ENCODE measurements at regions not wholly inside any gene's neighbourhood (a gene's known extent, or its start where the extent isn't known, plus 50 kb on each side); places are given as distances from the start of the nearest gene placed in this dataset.
"Not testable (repeated sequence)": the region's sequence is repeated elsewhere in the genome, so short reads cannot be mapped to it uniquely, and the experiment has no call there.

- Histone ChIP-seq H3K27ac (no peak overlapping the region), H3K4me3 (no peak overlapping the region), H3K4me1 (no peaks in the 10 kb centered on the region), H3K27me3 (no peaks in the 10 kb centered on the region), H3K9me3 (no peaks in the 10 kb centered on the region), H3K36me3 (no peaks in the 10 kb centered on the region)
- DNase-seq (ENCODE audit: low spot score), result no peak
- TF ChIP-seq, protein P1, sequence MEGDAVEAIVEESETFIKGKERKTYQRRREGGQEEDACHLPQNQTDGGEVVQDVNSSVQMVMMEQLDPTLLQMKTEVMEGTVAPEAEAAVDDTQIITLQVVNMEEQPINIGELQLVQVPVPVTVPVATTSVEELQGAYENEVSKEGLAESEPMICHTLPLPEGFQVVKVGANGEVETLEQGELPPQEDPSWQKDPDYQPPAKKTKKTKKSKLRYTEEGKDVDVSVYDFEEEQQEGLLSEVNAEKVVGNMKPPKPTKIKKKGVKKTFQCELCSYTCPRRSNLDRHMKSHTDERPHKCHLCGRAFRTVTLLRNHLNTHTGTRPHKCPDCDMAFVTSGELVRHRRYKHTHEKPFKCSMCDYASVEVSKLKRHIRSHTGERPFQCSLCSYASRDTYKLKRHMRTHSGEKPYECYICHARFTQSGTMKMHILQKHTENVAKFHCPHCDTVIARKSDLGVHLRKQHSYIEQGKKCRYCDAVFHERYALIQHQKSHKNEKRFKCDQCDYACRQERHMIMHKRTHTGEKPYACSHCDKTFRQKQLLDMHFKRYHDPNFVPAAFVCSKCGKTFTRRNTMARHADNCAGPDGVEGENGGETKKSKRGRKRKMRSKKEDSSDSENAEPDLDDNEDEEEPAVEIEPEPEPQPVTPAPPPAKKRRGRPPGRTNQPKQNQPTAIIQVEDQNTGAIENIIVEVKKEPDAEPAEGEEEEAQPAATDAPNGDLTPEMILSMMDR (IDR thresholded peaks at IDR 0.05), result no peak
Measured at GRCh38 chr3:22731901-22732300, 471.2 kb upstream of the UBE2E2 start.

DNA sequence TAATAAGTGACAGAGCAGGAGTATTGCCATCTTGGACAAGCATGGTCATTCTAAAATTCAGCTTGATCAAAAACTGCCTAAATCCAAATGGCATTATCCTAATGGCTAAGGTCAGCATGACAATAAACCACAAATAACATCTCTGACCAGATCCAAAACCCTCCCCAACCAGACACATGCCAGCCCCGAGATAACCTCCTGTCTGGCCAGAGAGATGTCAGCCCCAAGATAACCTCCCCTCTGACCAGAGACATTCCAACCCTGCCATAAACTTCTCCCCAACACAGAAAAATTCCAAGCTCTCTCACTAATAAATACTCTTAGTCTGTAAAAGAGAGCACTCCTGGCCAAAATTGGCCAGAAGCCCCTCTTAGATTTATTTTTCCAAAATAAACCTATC lies 470.5 kb upstream of the UBE2E2 start:
- Histone ChIP-seq H3K9me3 (no peaks in the 10 kb centered on the region), H3K27ac (no peak overlapping the region), H3K4me3 (no peak overlapping the region), H3K36me3 (no peaks in the 10 kb centered on the region), H3K4me1 (no peaks in the 10 kb centered on the region), H3K27me3 (no peaks in the 10 kb centered on the region)
- no peak for DNase-seq (ENCODE audit: low spot score)
- TF ChIP-seq, protein P1 (IDR thresholded peaks at IDR 0.05), result no peak

- DNase-seq (ENCODE audit: low spot score), result no peak
- Histone ChIP-seq H3K36me3 (no peaks in the 10 kb centered on the region), H3K27me3 (no peaks in the 10 kb centered on the region), H3K4me1 (no peaks in the 10 kb centered on the region), H3K27ac (no peak overlapping the region), H3K4me3 (no peak overlapping the region), H3K9me3 (no peaks in the 10 kb centered on the region)
- TF ChIP-seq, protein P1 (IDR thresholded peaks at IDR 0.05), result no peak
Measured at GRCh38 chr3:22734207-22734606, 468.9 kb upstream of the UBE2E2 start.

- TF ChIP-seq, protein P1 (IDR thresholded peaks at IDR 0.05), result no peak
- H3K27me3 ChIP-seq, result no peaks in the 10 kb centered on the region
Measured at GRCh38 chr3:22734756-22735155, 468.4 kb upstream of the UBE2E2 start.

GRCh38 chr3:22735373-22735772 lies 467.8 kb upstream of the UBE2E2 start:
- TF ChIP-seq, protein P1 (IDR thresholded peaks at IDR 0.05), result no peak
- Histone ChIP-seq H3K36me3 (no peaks in the 10 kb centered on the region), H3K4me1 (no peaks in the 10 kb centered on the region), H3K27me3 (no peaks in the 10 kb centered on the region), H3K9me3 (no peaks in the 10 kb centered on the region), H3K4me3 (no peak overlapping the region), H3K27ac (no peak overlapping the region)
- no peak for DNase-seq (ENCODE audit: low spot score)

More at GRCh38 chr3:22734756-22735155, 468.4 kb upstream of the UBE2E2 start:
- Histone ChIP-seq H3K36me3 (no peaks in the 10 kb centered on the region), H3K9me3 (no peaks in the 10 kb centered on the region), H3K4me3 (no peak overlapping the region), H3K4me1 (no peaks in the 10 kb centered on the region), H3K27ac (no peak overlapping the region)
- DNase-seq (ENCODE audit: low spot score), result no peak

- H3K4me3 ChIP-seq; H3K36me3 ChIP-seq; DNase-seq (ENCODE audit: low spot score); H3K9me3 ChIP-seq; H3K27me3 ChIP-seq; H3K4me1 ChIP-seq; H3K27ac ChIP-seq: not testable (repeated sequence)
Measured at GRCh38 chr3:22743386-22743785, 459.7 kb upstream of the UBE2E2 start.
